ENCODE measurements at regions not wholly inside any gene's neighbourhood (a gene's known extent, or its start where the extent isn't known, plus 50 kb on each side); places are given as distances from the start of the nearest gene placed in this dataset.

GRCh38 chr3:18012933-18013332 lies 270.5 kb upstream of the TBC1D5 start:
- H3K4me3 ChIP-seq (ENCODE audit: low read depth, low read length), result no peak overlapping the region
- DNase-seq (ENCODE audit: low read depth), result no peak
- no peak for TF ChIP-seq MYC (IDR thresholded peaks at IDR 0.05; ENCODE audit: low read depth, low read length)

GRCh38 chr3:18012436-18012835 lies 270.0 kb upstream of the TBC1D5 start:
- TF ChIP-seq, protein P1, sequence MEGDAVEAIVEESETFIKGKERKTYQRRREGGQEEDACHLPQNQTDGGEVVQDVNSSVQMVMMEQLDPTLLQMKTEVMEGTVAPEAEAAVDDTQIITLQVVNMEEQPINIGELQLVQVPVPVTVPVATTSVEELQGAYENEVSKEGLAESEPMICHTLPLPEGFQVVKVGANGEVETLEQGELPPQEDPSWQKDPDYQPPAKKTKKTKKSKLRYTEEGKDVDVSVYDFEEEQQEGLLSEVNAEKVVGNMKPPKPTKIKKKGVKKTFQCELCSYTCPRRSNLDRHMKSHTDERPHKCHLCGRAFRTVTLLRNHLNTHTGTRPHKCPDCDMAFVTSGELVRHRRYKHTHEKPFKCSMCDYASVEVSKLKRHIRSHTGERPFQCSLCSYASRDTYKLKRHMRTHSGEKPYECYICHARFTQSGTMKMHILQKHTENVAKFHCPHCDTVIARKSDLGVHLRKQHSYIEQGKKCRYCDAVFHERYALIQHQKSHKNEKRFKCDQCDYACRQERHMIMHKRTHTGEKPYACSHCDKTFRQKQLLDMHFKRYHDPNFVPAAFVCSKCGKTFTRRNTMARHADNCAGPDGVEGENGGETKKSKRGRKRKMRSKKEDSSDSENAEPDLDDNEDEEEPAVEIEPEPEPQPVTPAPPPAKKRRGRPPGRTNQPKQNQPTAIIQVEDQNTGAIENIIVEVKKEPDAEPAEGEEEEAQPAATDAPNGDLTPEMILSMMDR (IDR thresholded peaks at IDR 0.05; ENCODE audit: low read depth, low read length), result no peak
- TF ChIP-seq POLR2A (IDR thresholded peaks at IDR 0.05; ENCODE audit: extremely low read depth, insufficient read length), result no peak
- TF ChIP-seq, protein P2, sequence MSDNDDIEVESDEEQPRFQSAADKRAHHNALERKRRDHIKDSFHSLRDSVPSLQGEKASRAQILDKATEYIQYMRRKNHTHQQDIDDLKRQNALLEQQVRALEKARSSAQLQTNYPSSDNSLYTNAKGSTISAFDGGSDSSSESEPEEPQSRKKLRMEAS (IDR thresholded peaks at IDR 0.05; ENCODE audit: low read depth, low read length), result no peak
- H3K4me3 ChIP-seq (ENCODE audit: low read depth, low read length), result no peak overlapping the region

DNA sequence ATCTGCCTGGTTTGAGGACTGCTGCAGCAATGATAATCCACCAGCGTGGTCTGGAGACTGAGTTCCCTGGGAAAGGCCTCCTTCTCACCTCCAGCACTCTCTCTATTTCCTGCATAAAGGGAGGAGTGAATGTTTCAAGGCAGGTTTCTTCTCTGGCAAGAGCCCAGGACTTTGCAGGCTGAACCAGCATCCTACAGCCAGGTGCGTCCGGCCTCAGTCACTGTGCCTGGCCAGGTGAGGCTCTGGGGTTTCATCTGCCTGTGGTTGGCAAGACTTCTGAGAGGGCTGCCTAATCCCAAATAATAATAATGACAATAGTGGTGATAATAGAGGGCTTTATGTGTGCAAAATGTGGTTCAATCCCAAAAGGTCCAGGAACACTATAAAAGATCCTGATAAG lies 269.0 kb upstream of the TBC1D5 start:
- TF ChIP-seq MYC (IDR thresholded peaks at IDR 0.05; ENCODE audit: low read depth, low read length) (no peak), POLR2A (IDR thresholded peaks at IDR 0.05; ENCODE audit: extremely low read depth, insufficient read length) (no peak)
- TF ChIP-seq, protein P1 (IDR thresholded peaks at IDR 0.05; ENCODE audit: low read depth, low read length), result no peak
- TF ChIP-seq, protein P2 (IDR thresholded peaks at IDR 0.05; ENCODE audit: low read depth, low read length), result no peak
- no peak overlapping the region for H3K4me3 ChIP-seq (ENCODE audit: low read depth, low read length)
- DNase-seq (ENCODE audit: low read depth), result no peak

More at GRCh38 chr3:18012436-18012835, 270.0 kb upstream of the TBC1D5 start:
- no peak for DNase-seq (ENCODE audit: low read depth)

DNA sequence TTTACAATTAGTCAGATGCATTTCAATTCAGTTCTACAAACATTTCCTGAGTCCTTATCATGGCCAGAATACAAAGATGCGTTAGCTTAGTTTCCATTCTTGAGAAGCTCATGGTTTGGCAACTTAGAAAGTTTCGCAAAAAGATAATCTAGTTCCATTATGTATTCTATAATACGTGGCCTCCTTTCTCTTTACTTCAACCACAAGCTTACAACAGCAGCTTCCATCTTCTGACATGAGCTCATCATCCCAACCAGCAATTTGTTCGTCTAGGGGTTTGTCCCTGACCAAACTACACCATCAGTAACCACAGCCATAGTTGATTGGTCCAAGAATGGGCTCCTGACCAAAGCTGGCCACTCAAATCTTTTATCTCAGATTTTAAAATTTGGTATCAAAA lies 267.6 kb upstream of the TBC1D5 start:
- TF ChIP-seq MYC (IDR thresholded peaks at IDR 0.05; ENCODE audit: low read depth, low read length), result peak; percentile 23; the same call in 1 of the 2 replicates
- TF ChIP-seq, protein P1 (IDR thresholded peaks at IDR 0.05; ENCODE audit: low read depth, low read length), result no peak

GRCh38 chr3:18008706-18009368 lies 266.4 kb upstream of the TBC1D5 start:
- TF ChIP-seq, protein P1 (IDR thresholded peaks at IDR 0.05; ENCODE audit: low read depth, low read length), result no peak
- no peak overlapping the region for H3K4me3 ChIP-seq (ENCODE audit: low read depth, low read length)
- DNase-seq (ENCODE audit: low read depth), result peak; percentile 47

More for the DNA sequence above, 267.6 kb upstream of the TBC1D5 start:
- DNase-seq (ENCODE audit: low read depth), result peak; percentile 61
- no peak overlapping the region for H3K4me3 ChIP-seq (ENCODE audit: low read depth, low read length)

GRCh38 chr3:18007980-18008379 lies 265.5 kb upstream of the TBC1D5 start:
- no peak overlapping the region for H3K4me3 ChIP-seq (ENCODE audit: low read depth, low read length)
- DNase-seq (ENCODE audit: low read depth), result no peak
- TF ChIP-seq, protein P1 (IDR thresholded peaks at IDR 0.05; ENCODE audit: low read depth, low read length), result no peak
- TF ChIP-seq, protein P2 (IDR thresholded peaks at IDR 0.05; ENCODE audit: low read depth, low read length), result no peak
- TF ChIP-seq MYC (IDR thresholded peaks at IDR 0.05; ENCODE audit: low read depth, low read length) (no peak), POLR2A (IDR thresholded peaks at IDR 0.05; ENCODE audit: extremely low read depth, insufficient read length) (no peak)

All from NB4 (cell line).